ENCODE measurements at regions not wholly inside any gene's neighbourhood (a gene's known extent, or its start where the extent isn't known, plus 50 kb on each side); places are given as distances from the start of the nearest gene placed in this dataset.

- TF ChIP-seq MXI1 (IDR thresholded peaks at IDR 0.05; ENCODE audit: low read depth, low read length): no peak
- no peak for TF ChIP-seq RXRA (IDR thresholded peaks at IDR 0.05; ENCODE audit: borderline replicate concordance, low read depth)
- TF ChIP-seq, protein P1, sequence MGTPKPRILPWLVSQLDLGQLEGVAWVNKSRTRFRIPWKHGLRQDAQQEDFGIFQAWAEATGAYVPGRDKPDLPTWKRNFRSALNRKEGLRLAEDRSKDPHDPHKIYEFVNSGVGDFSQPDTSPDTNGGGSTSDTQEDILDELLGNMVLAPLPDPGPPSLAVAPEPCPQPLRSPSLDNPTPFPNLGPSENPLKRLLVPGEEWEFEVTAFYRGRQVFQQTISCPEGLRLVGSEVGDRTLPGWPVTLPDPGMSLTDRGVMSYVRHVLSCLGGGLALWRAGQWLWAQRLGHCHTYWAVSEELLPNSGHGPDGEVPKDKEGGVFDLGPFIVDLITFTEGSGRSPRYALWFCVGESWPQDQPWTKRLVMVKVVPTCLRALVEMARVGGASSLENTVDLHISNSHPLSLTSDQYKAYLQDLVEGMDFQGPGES (IDR thresholded peaks at IDR 0.05; ENCODE audit: low read depth, low read length): no peak
- no peak for TF ChIP-seq TEAD4 (IDR thresholded peaks at IDR 0.05; ENCODE audit: borderline replicate concordance, insufficient read depth)
- TF ChIP-seq SMC3 (IDR thresholded peaks at IDR 0.05; ENCODE audit: low read depth, low read length): no peak
- TF ChIP-seq REST (IDR thresholded peaks at IDR 0.05; ENCODE audit: low read depth, low read length): no peak
These were observed 255.1 kb upstream of the FAT3 start (continued) for GRCh38 chr11:91969486-91969885.

GRCh38 chr11:91967691-91968045 is 256.9 kb upstream of the FAT3 start:
- Histone ChIP-seq H3K9me2 (no peaks in the 10 kb centered on the region), H3K36me3 (replicated peaks in 1 of 2; ENCODE audit: control insufficient read depth in 1 of 2, insufficient read depth in 2 of 2, low read length in 1 of 2) (no peaks in the 10 kb centered on the region), H3K4me2 (no peak overlapping the region), H4K20me1 (ENCODE audit: insufficient read depth) (no peaks in the 10 kb centered on the region), H3K27ac (ENCODE audit: low read depth in 2 of 2, low read length in 1 of 2) (no peak overlapping the region), H3K27me3 (ENCODE audit: insufficient read depth) (no peaks in the 10 kb centered on the region), H3K4me1 (ENCODE audit: control insufficient read depth in 1 of 2, insufficient read depth in 2 of 2, low read depth in 1 of 2, low read length in 1 of 2) (no peaks in the 10 kb centered on the region), H3K79me2 (ENCODE audit: insufficient read depth) (no peaks in the 10 kb centered on the region), H2AFZ (ENCODE audit: low read depth) (no peak overlapping the region), H3K4me3 (ENCODE audit: low read depth in 2 of 2, low read length in 1 of 2) (no peak overlapping the region), H3F3A (replicated peaks; ENCODE audit: insufficient read depth) (no peaks in the 10 kb centered on the region), H3K9me3 (no peaks in the 10 kb centered on the region), H3K9ac (no peak overlapping the region)
- POLR2A ChIA-PET: no interaction called here
- DNase-seq: no peak
- CTCF ChIA-PET: no interaction called here
- TF ChIP-seq, protein P2, sequence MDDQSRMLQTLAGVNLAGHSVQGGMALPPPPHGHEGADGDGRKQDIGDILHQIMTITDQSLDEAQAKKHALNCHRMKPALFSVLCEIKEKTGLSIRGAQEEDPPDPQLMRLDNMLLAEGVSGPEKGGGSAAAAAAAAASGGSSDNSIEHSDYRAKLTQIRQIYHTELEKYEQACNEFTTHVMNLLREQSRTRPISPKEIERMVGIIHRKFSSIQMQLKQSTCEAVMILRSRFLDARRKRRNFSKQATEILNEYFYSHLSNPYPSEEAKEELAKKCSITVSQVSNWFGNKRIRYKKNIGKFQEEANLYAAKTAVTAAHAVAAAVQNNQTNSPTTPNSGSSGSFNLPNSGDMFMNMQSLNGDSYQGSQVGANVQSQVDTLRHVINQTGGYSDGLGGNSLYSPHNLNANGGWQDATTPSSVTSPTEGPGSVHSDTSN (IDR thresholded peaks at IDR 0.05): no peak
- 78% methylated on average over 2 of the region's 2 CpGs for WGBS (ENCODE audit: low lambda C conversion rate)

DNA sequence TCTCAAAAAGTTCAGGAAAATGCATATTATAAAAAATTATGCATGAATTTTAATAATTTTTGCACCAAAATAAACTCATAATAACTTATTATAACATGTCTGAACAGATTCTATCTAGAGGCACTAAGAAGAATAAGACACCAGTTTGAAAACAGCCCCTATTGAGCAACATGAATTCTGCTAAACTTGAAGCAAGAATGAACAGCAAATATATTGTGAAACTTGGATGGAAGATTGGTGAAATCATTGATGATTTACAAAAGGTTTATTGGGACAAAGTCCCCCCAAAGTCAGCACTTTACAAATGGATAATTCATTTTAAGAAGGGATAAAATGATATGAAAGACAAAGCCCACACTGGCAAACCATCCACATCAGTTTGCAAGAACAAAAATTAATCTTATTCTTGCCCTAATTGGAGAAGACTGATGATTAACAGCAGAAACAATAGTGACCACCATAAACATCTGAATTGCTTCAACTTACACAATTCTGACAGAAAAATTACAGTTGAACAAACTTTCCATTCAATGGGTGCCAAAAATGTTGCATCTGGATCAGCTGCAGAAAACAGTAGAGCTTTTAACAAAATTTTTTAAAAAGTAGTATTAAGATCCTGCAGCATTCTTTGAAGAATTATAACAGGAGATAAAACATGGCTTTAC is 257.5 kb upstream of the FAT3 start:
- Histone ChIP-seq H3K79me2 (ENCODE audit: insufficient read depth) (no peaks in the 10 kb centered on the region), H3K9me2 (no peaks in the 10 kb centered on the region), H3K4me3 (ENCODE audit: low read depth in 2 of 2, low read length in 1 of 2) (no peak overlapping the region), H3K9ac (no peak overlapping the region), H2AFZ (ENCODE audit: low read depth) (no peak overlapping the region), H3K9me3 (no peaks in the 10 kb centered on the region), H3F3A (replicated peaks; ENCODE audit: insufficient read depth) (no peaks in the 10 kb centered on the region), H3K36me3 (replicated peaks in 1 of 2; ENCODE audit: control insufficient read depth in 1 of 2, insufficient read depth in 2 of 2, low read length in 1 of 2) (no peaks in the 10 kb centered on the region), H3K4me2 (no peak overlapping the region), H3K27me3 (ENCODE audit: insufficient read depth) (no peaks in the 10 kb centered on the region), H3K4me1 (ENCODE audit: control insufficient read depth in 1 of 2, insufficient read depth in 2 of 2, low read depth in 1 of 2, low read length in 1 of 2) (no peaks in the 10 kb centered on the region), H4K20me1 (ENCODE audit: insufficient read depth) (no peaks in the 10 kb centered on the region), H3K27ac (ENCODE audit: low read depth in 2 of 2, low read length in 1 of 2) (no peak overlapping the region)
- TF ChIP-seq, protein P2 (IDR thresholded peaks at IDR 0.05): peak; percentile 45
- TF ChIP-seq NRF1 (IDR thresholded peaks at IDR 0.05; ENCODE audit: low read depth, low read length) (no peak), MXI1 (IDR thresholded peaks at IDR 0.05; ENCODE audit: low read depth, low read length) (no peak), TCF12 (IDR thresholded peaks at IDR 0.05) (peak; percentile 55), YY1 (IDR thresholded peaks at IDR 0.05; ENCODE audit: low read depth) (no peak)
- ChIA-PET POLR2A (no interaction called here), CTCF (no interaction called here)
- no peak for DNase-seq

All from SK-N-SH (cell line).